ENCODE measurements at regions not wholly inside any gene's neighbourhood (a gene's known extent, or its start where the extent isn't known, plus 50 kb on each side); places are given as distances from the start of the nearest gene placed in this dataset.
"Not testable (repeated sequence)": the region's sequence is repeated elsewhere in the genome, so short reads cannot be mapped to it uniquely, and the experiment has no call there.

- DNase-seq (ENCODE audit: low read depth in 2 of 3, low spot score in 1 of 3), result no peak
Measured at GRCh38 chr18:10164271-10165071, 250.7 kb downstream of the VAPA start.

GRCh38 chr18:10166164-10166807, 252.5 kb downstream of the VAPA start:
- DNase-seq (ENCODE audit: low read depth in 2 of 3, low spot score in 1 of 3), result no peak

- no peak for DNase-seq (ENCODE audit: low read depth in 2 of 3, low spot score in 1 of 3)
Measured at GRCh38 chr18:10167759-10168158, 253.9 kb downstream of the VAPA start.

GRCh38 chr18:10168477-10168876, 254.7 kb downstream of the VAPA start:
- DNase-seq (ENCODE audit: low read depth in 2 of 3, low spot score in 1 of 3), result no peak

GRCh38 chr18:10169064-10169562, 255.3 kb downstream of the VAPA start:
- DNase-seq (ENCODE audit: low read depth in 2 of 3, low spot score in 1 of 3), result no peak

- DNase-seq (ENCODE audit: low read depth in 2 of 3, low spot score in 1 of 3), result no peak
Measured at GRCh38 chr18:10169814-10170213, 256.0 kb downstream of the VAPA start.

GRCh38 chr18:10170375-10170774, 256.6 kb downstream of the VAPA start:
- no peak for DNase-seq (ENCODE audit: low read depth in 2 of 3, low spot score in 1 of 3)

- not testable (repeated sequence) for DNase-seq (ENCODE audit: low read depth in 2 of 3, low spot score in 1 of 3)
Measured at GRCh38 chr18:10175333-10175732, 261.5 kb downstream of the VAPA start.

- DNase-seq (ENCODE audit: low read depth in 2 of 3, low spot score in 1 of 3), result not testable (repeated sequence)
Measured at GRCh38 chr18:10179326-10179725, 265.5 kb downstream of the VAPA start.

GRCh38 chr18:10182009-10182624, 268.3 kb downstream of the VAPA start:
- no peak for DNase-seq (ENCODE audit: low read depth in 2 of 3, low spot score in 1 of 3)

GRCh38 chr18:10184776-10185175, 269.7 kb upstream of the APCDD1 start:
- DNase-seq (ENCODE audit: low read depth in 2 of 3, low spot score in 1 of 3), result no peak

- DNase-seq (ENCODE audit: low read depth in 2 of 3, low spot score in 1 of 3), result no peak
Measured at GRCh38 chr18:10188971-10189810, 265.2 kb upstream of the APCDD1 start.

- no peak for DNase-seq (ENCODE audit: low read depth in 2 of 3, low spot score in 1 of 3)
Measured at GRCh38 chr18:10190564-10190963, 263.9 kb upstream of the APCDD1 start.

GRCh38 chr18:10193444-10193843, 261.0 kb upstream of the APCDD1 start:
- no peak for DNase-seq (ENCODE audit: low read depth in 2 of 3, low spot score in 1 of 3)

- DNase-seq (ENCODE audit: low read depth in 2 of 3, low spot score in 1 of 3), result no peak
Measured at GRCh38 chr18:10194592-10194991, 259.8 kb upstream of the APCDD1 start.

- no peak for DNase-seq (ENCODE audit: low read depth in 2 of 3, low spot score in 1 of 3)
Measured at GRCh38 chr18:10195529-10195928, 258.9 kb upstream of the APCDD1 start.

- DNase-seq (ENCODE audit: low read depth in 2 of 3, low spot score in 1 of 3), result no peak
Measured at GRCh38 chr18:10197097-10197496, 257.3 kb upstream of the APCDD1 start.

GRCh38 chr18:10201226-10201625, 253.2 kb upstream of the APCDD1 start:
- no peak for DNase-seq (ENCODE audit: low read depth in 2 of 3, low spot score in 1 of 3)

GRCh38 chr18:10201659-10202058, 252.8 kb upstream of the APCDD1 start:
- DNase-seq (ENCODE audit: low read depth in 2 of 3, low spot score in 1 of 3), result no peak

- no peak for DNase-seq (ENCODE audit: low read depth in 2 of 3, low spot score in 1 of 3)
Measured at GRCh38 chr18:10202845-10203321, 251.6 kb upstream of the APCDD1 start.

- DNase-seq (ENCODE audit: low read depth in 2 of 3, low spot score in 1 of 3), result no peak
Measured at GRCh38 chr18:10205151-10205550, 249.3 kb upstream of the APCDD1 start.
